HG02852 (cell line): ENCODE measurements at regions not wholly inside any gene's neighbourhood (a gene's known extent, or its start where the extent isn't known, plus 50 kb on each side); places are given as distances from the start of the nearest gene placed in this dataset.
A peak's percentile ranks its signal among the peaks of the same experiment; 100 is the strongest.

Experiments used
- ATAC-seq: cut with Tn5 transposase; IDR thresholded peaks from one replicate; pipeline ENCODE4 v1.9.1; 2021; ENCODE audit warnings: mild to moderate bottlenecking, moderate library complexity; ENCODE audit not compliant: unreplicated experiment

GRCh38 chr5:103434057-103434456 is 128.5 kb downstream of the NUDT12 start:
- ATAC-seq: no peak

GRCh38 chr5:103433211-103433610 is 129.4 kb downstream of the NUDT12 start:
- ATAC-seq: no peak

GRCh38 chr5:103428923-103429322 is 133.7 kb downstream of the NUDT12 start:
- no peak for ATAC-seq

- ATAC-seq: no peak
Observed at GRCh38 chr5:103428411-103428871, 134.1 kb downstream of the NUDT12 start.

- no peak for ATAC-seq
Observed at GRCh38 chr5:103427326-103427725, 135.3 kb downstream of the NUDT12 start.

GRCh38 chr5:103425686-103426454 is 136.7 kb downstream of the NUDT12 start:
- no peak for ATAC-seq

- ATAC-seq: peak; percentile 59
Observed at GRCh38 chr5:103424453-103425205, 138.0 kb downstream of the NUDT12 start.

- no peak for ATAC-seq
Observed at GRCh38 chr5:103424026-103424425, 138.6 kb downstream of the NUDT12 start.

- ATAC-seq: no peak
Observed at GRCh38 chr5:103422756-103423155, 139.8 kb downstream of the NUDT12 start.

GRCh38 chr5:103414604-103415003 is 148.0 kb downstream of the NUDT12 start:
- no peak for ATAC-seq

GRCh38 chr5:103411711-103412110 is 150.9 kb downstream of the NUDT12 start:
- ATAC-seq: no peak

- ATAC-seq: peak; percentile 99
Observed at GRCh38 chr5:103410172-103410571, 151.6 kb downstream of the MACIR start.

GRCh38 chr5:103409013-103409670 is 150.6 kb downstream of the MACIR start:
- no peak for ATAC-seq

- no peak for ATAC-seq
Observed at GRCh38 chr5:103408408-103408807, 149.8 kb downstream of the MACIR start.

- no peak for ATAC-seq
Observed at GRCh38 chr5:103407402-103407801, 148.8 kb downstream of the MACIR start.

GRCh38 chr5:103404483-103404882 is 145.9 kb downstream of the MACIR start:
- no peak for ATAC-seq

- no peak for ATAC-seq
Observed at GRCh38 chr5:103402851-103403250, 144.3 kb downstream of the MACIR start.

- no peak for ATAC-seq
Observed at GRCh38 chr5:103397739-103398581, 139.4 kb downstream of the MACIR start.

GRCh38 chr5:103394676-103395075 is 136.1 kb downstream of the MACIR start:
- no peak for ATAC-seq

GRCh38 chr5:103393101-103393754 is 134.7 kb downstream of the MACIR start:
- no peak for ATAC-seq
